ENCODE measurements at regions not wholly inside any gene's neighbourhood (a gene's known extent, or its start where the extent isn't known, plus 50 kb on each side); places are given as distances from the start of the nearest gene placed in this dataset.

GRCh38 chr3:65048151-65048550 lies 360.4 kb upstream of the ADAMTS9 start (continued):
- TF ChIP-seq ZBTB11 (CRISPR knock-in tag; IDR thresholded peaks at IDR 0.05) = no peak
- TF ChIP-seq BHLHE40 (IDR thresholded peaks at IDR 0.05; ENCODE audit: borderline replicate concordance in 1 of 2, low read depth in 2 of 2, low read length in 1 of 2) = no peak
- no peak for TF ChIP-seq CBX3 (IDR thresholded peaks at IDR 0.05; ENCODE audit: borderline replicate concordance, low read depth)
- no peak for TF ChIP-seq POU2F2 (IDR thresholded peaks at IDR 0.05; ENCODE audit: borderline replicate concordance, low read depth, low read length)
- no peak for TF ChIP-seq HDAC6 (IDR thresholded peaks at IDR 0.05; ENCODE audit: unreplicated experiment)
- no peak for TF ChIP-seq POLR2A (IDR thresholded peaks at IDR 0.05; ENCODE audit: low read depth, low read length)
- TF ChIP-seq RUNX3 (IDR thresholded peaks at IDR 0.05; ENCODE audit: low read length) = no peak
- no peak for TF ChIP-seq ZNF622 (IDR thresholded peaks at IDR 0.05)
- TF ChIP-seq MTA2 (IDR thresholded peaks at IDR 0.05; ENCODE audit: low read depth) = no peak
- TF ChIP-seq CUX1 (IDR thresholded peaks at IDR 0.05; ENCODE audit: insufficient replicate concordance, low read depth, low read length) = no peak
- TF ChIP-seq NR2C2 (IDR thresholded peaks at IDR 0.05; ENCODE audit: borderline replicate concordance, control insufficient read depth, insufficient read length, low read depth) = no peak
- TF ChIP-seq GATAD2B (conservative IDR thresholded peaks at IDR 0.05; ENCODE audit: low read depth) = no peak
- no peak for TF ChIP-seq EGR1 (IDR thresholded peaks at IDR 0.05; ENCODE audit: borderline replicate concordance in 1 of 2, low read depth in 2 of 2, low read length in 2 of 2)
- no peak for TF ChIP-seq EZH2 (IDR thresholded peaks at IDR 0.05; ENCODE audit: borderline replicate concordance, control insufficient read depth, low read depth, low read length)
- no peak for TF ChIP-seq JUNB (IDR thresholded peaks at IDR 0.05)
- TF ChIP-seq NR2C1 (IDR thresholded peaks at IDR 0.05) = no peak
- TF ChIP-seq ZNF24 (IDR thresholded peaks at IDR 0.05) = no peak

Data from GM12878 (cell line).